Sciatic nerve (tissue), 2 donors: ENCODE measurements at regions not wholly inside any gene's neighbourhood (a gene's known extent, or its start where the extent isn't known, plus 50 kb on each side); places are given as distances from the start of the nearest gene placed in this dataset.

Source experiments
- ATAC-seq: fragments of 200-7000 bp; cut with Tn5 transposase; one replicate; pipeline ENCODE4 v1.9.1; 2020; ENCODE audit warnings: mild to moderate bottlenecking, moderate library complexity
- DNase-seq: peaks from one replicate; pipeline ENCODE4 v3.0.0-alpha.2; 2020; ENCODE audit warnings: low spot score
- intact Hi-C: fragments of 100-400 bp; cut with DNase I; formaldehyde crosslinking; loops from one replicate; pipeline ENCODE4 v1.14.2; 2022
- donor health status: DM: no; HTN: no; CAD: no.
- donor health status: DM: no; HTN: no; CAD: no.

- DNase-seq (no peak), ATAC-seq (no peak)
- intact Hi-C loops = no loop called here
Observed at GRCh38 chr5:52656569-52657246, 131.0 kb upstream of the ITGA1 start.

GRCh38 chr5:52657247-52657645, 130.5 kb upstream of the ITGA1 start:
- DNase-seq (no peak), ATAC-seq (no peak)
- intact Hi-C loops = no loop called here

GRCh38 chr5:52658246-52658645, 129.5 kb upstream of the ITGA1 start:
- no peak for DNase-seq
- intact Hi-C loops = no loop called here
- ATAC-seq = no peak

GRCh38 chr5:52660621-52661020, 127.1 kb upstream of the ITGA1 start:
- no peak for DNase-seq
- ATAC-seq = no peak
- intact Hi-C loops = no loop called here

GRCh38 chr5:52661903-52662595, 125.7 kb upstream of the ITGA1 start:
- intact Hi-C loops = no loop called here
- DNase-seq = no peak
- ATAC-seq = no peak

- ATAC-seq = peak; percentile 68
- DNase-seq = no peak
- intact Hi-C loops = no loop called here
Observed at GRCh38 chr5:52665559-52665958, 122.2 kb upstream of the ITGA1 start.

GRCh38 chr5:52668139-52668538, 119.6 kb upstream of the ITGA1 start:
- intact Hi-C loops = no loop called here
- ATAC-seq (no peak), DNase-seq (no peak)

- intact Hi-C loops = no loop called here
- ATAC-seq (no peak), DNase-seq (no peak)
Observed at GRCh38 chr5:52668544-52669185, 119.1 kb upstream of the ITGA1 start.

- intact Hi-C loops = no loop called here
- no peak for DNase-seq
- no peak for ATAC-seq
Observed at GRCh38 chr5:52672459-52672858, 115.3 kb upstream of the ITGA1 start.

- ATAC-seq = no peak
- DNase-seq = no peak
- intact Hi-C loops = no loop called here
Observed at GRCh38 chr5:52673495-52673894, 114.2 kb upstream of the ITGA1 start.

- intact Hi-C loops = no loop called here
Observed at GRCh38 chr5:52674815-52675545, 112.7 kb upstream of the ITGA1 start.

GRCh38 chr5:52682492-52682891, 105.2 kb upstream of the ITGA1 start:
- no peak for DNase-seq
- ATAC-seq = no peak
- intact Hi-C loops = no loop called here

More at GRCh38 chr5:52674815-52675545, 112.7 kb upstream of the ITGA1 start:
- ATAC-seq = peak; percentile 68
- no peak for DNase-seq

- ATAC-seq (no peak), DNase-seq (no peak)
- intact Hi-C loops = no loop called here
Observed at GRCh38 chr5:52684051-52684450, 103.7 kb upstream of the ITGA1 start.

GRCh38 chr5:52685566-52685965, 102.2 kb upstream of the ITGA1 start:
- intact Hi-C loops = no loop called here
- no peak for DNase-seq
- no peak for ATAC-seq

- no peak for DNase-seq
- intact Hi-C loops = no loop called here
- no peak for ATAC-seq
Observed at GRCh38 chr5:52685971-52686370, 101.7 kb upstream of the ITGA1 start.

- ATAC-seq = peak; percentile 70
- DNase-seq = no peak
- intact Hi-C loops = no loop called here
Observed at GRCh38 chr5:52690236-52690768, 97.4 kb upstream of the ITGA1 start.

GRCh38 chr5:52692039-52692438, 95.7 kb upstream of the ITGA1 start:
- intact Hi-C loops = no loop called here
- ATAC-seq (no peak), DNase-seq (no peak)

- ATAC-seq = no peak
- DNase-seq = no peak
- intact Hi-C loops = no loop called here
Observed at GRCh38 chr5:52692606-52693005, 95.1 kb upstream of the ITGA1 start.

- ATAC-seq (peak; percentile 59), DNase-seq (no peak)
- intact Hi-C loops = no loop called here
Observed at GRCh38 chr5:52693280-52693679, 94.4 kb upstream of the ITGA1 start.

GRCh38 chr5:52693836-52694235, 93.9 kb upstream of the ITGA1 start:
- ATAC-seq = no peak
- intact Hi-C loops = no loop called here
- no peak for DNase-seq
